ENCODE measurements at regions not wholly inside any gene's neighbourhood (a gene's known extent, or its start where the extent isn't known, plus 50 kb on each side); places are given as distances from the start of the nearest gene placed in this dataset.

DNA sequence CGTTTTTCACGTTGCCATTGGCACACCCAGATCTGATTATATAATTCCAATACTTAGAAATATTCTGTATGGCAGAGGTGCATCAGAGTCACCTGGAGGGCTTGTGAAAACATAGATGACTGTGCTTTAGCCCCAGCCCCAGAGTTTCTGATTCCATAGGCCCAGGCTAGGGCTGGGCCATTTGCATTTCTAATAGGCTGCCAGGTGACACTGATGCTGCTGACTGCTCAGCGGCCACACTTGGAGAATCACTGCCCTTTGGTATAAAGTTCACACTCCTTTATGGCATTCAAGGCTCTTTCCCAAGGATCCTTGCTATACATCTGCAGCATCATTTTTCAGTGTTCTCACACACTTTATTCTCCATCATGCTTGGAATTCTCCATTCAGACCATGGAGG, 137.1 kb downstream of the AKAP11 start:
- no peak for TF ChIP-seq POLR2A (IDR thresholded peaks at IDR 0.05; ENCODE audit: borderline replicate concordance, extremely low read depth, insufficient read depth, insufficient read length)
- TF ChIP-seq POLR2AphosphoS5 (IDR thresholded peaks at IDR 0.05; ENCODE audit: low read depth, low read length): no peak
- TF ChIP-seq FOSL1 (IDR thresholded peaks at IDR 0.05; ENCODE audit: low read depth): no peak
- TF ChIP-seq, protein P1, sequence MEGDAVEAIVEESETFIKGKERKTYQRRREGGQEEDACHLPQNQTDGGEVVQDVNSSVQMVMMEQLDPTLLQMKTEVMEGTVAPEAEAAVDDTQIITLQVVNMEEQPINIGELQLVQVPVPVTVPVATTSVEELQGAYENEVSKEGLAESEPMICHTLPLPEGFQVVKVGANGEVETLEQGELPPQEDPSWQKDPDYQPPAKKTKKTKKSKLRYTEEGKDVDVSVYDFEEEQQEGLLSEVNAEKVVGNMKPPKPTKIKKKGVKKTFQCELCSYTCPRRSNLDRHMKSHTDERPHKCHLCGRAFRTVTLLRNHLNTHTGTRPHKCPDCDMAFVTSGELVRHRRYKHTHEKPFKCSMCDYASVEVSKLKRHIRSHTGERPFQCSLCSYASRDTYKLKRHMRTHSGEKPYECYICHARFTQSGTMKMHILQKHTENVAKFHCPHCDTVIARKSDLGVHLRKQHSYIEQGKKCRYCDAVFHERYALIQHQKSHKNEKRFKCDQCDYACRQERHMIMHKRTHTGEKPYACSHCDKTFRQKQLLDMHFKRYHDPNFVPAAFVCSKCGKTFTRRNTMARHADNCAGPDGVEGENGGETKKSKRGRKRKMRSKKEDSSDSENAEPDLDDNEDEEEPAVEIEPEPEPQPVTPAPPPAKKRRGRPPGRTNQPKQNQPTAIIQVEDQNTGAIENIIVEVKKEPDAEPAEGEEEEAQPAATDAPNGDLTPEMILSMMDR (IDR thresholded peaks at IDR 0.05 in 2 of 3, conservative IDR thresholded peaks at IDR 0.05 in 1 of 3; ENCODE audit: borderline replicate concordance in 1 of 3, insufficient read depth in 1 of 3, low read depth in 2 of 3, low read length in 2 of 3): no peak
- TF ChIP-seq CEBPB (IDR thresholded peaks at IDR 0.05; ENCODE audit: low read depth): no peak
- TF ChIP-seq YY1 (IDR thresholded peaks at IDR 0.05; ENCODE audit: extremely low read depth, insufficient replicate concordance, low read depth, low read length): no peak
- no peak for TF ChIP-seq EZH2phosphoT487 (IDR thresholded peaks at IDR 0.05; ENCODE audit: borderline replicate concordance)
- TF ChIP-seq, protein P2, sequence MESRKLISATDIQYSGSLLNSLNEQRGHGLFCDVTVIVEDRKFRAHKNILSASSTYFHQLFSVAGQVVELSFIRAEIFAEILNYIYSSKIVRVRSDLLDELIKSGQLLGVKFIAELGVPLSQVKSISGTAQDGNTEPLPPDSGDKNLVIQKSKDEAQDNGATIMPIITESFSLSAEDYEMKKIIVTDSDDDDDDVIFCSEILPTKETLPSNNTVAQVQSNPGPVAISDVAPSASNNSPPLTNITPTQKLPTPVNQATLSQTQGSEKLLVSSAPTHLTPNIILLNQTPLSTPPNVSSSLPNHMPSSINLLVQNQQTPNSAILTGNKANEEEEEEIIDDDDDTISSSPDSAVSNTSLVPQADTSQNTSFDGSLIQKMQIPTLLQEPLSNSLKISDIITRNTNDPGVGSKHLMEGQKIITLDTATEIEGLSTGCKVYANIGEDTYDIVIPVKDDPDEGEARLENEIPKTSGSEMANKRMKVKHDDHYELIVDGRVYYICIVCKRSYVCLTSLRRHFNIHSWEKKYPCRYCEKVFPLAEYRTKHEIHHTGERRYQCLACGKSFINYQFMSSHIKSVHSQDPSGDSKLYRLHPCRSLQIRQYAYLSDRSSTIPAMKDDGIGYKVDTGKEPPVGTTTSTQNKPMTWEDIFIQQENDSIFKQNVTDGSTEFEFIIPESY (IDR thresholded peaks at IDR 0.05; ENCODE audit: extremely low read depth, insufficient replicate concordance, low read length): no peak
- no peak for TF ChIP-seq EZH2 (IDR thresholded peaks at IDR 0.05)
- TF ChIP-seq SRF (IDR thresholded peaks at IDR 0.05; ENCODE audit: low read depth): no peak
- TF ChIP-seq ZNF274 (IDR thresholded peaks at IDR 0.05; ENCODE audit: low read depth, low read length): no peak
- TF ChIP-seq SP1 (IDR thresholded peaks at IDR 0.05; ENCODE audit: low read depth): no peak
- TF ChIP-seq ZFX (IDR thresholded peaks at IDR 0.05): no peak

Data from HCT116 (cell line).